ENCODE measurements at regions not wholly inside any gene's neighbourhood (a gene's known extent, or its start where the extent isn't known, plus 50 kb on each side); places are given as distances from the start of the nearest gene placed in this dataset.

DNA sequence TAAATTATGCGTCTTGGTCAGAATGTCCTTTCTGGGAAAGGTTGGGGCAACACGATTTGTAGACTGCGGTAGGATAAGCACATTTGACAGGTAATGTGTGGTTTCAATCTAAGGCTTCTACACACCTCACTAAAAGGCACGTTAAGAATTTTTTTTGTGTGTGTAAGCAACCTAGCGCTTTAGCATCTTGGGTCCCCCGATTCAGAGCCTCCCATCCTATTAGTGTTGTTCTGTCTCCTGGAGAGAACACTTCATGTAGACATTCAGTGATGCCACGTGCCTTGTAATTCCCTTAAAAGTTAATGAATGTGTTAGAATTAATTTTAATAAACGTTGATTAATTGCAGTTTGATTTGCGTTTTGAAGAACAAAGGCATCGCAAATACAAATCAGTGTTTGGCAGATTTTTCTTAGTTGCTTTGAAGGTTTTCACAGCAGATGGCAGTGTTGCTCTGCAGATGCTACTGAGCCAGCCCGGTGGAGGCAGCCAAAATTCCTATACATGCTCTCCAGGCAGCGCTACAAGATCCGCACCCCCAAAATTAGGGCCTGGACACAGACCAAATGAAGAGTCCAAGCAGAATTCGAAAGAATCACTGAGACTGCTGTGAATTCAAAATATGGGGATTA is 63.5 kb downstream of the OTOL1 start:
- TF ChIP-seq, protein P1, sequence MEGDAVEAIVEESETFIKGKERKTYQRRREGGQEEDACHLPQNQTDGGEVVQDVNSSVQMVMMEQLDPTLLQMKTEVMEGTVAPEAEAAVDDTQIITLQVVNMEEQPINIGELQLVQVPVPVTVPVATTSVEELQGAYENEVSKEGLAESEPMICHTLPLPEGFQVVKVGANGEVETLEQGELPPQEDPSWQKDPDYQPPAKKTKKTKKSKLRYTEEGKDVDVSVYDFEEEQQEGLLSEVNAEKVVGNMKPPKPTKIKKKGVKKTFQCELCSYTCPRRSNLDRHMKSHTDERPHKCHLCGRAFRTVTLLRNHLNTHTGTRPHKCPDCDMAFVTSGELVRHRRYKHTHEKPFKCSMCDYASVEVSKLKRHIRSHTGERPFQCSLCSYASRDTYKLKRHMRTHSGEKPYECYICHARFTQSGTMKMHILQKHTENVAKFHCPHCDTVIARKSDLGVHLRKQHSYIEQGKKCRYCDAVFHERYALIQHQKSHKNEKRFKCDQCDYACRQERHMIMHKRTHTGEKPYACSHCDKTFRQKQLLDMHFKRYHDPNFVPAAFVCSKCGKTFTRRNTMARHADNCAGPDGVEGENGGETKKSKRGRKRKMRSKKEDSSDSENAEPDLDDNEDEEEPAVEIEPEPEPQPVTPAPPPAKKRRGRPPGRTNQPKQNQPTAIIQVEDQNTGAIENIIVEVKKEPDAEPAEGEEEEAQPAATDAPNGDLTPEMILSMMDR (IDR thresholded peaks at IDR 0.05; ENCODE audit: insufficient read depth, low read length) = peak; percentile 46
- H3K4me3 ChIP-seq (ENCODE audit: low read depth, low read length) = no peak overlapping the region
- DNase-seq (ENCODE audit: low read depth) = peak; percentile 41

DNA sequence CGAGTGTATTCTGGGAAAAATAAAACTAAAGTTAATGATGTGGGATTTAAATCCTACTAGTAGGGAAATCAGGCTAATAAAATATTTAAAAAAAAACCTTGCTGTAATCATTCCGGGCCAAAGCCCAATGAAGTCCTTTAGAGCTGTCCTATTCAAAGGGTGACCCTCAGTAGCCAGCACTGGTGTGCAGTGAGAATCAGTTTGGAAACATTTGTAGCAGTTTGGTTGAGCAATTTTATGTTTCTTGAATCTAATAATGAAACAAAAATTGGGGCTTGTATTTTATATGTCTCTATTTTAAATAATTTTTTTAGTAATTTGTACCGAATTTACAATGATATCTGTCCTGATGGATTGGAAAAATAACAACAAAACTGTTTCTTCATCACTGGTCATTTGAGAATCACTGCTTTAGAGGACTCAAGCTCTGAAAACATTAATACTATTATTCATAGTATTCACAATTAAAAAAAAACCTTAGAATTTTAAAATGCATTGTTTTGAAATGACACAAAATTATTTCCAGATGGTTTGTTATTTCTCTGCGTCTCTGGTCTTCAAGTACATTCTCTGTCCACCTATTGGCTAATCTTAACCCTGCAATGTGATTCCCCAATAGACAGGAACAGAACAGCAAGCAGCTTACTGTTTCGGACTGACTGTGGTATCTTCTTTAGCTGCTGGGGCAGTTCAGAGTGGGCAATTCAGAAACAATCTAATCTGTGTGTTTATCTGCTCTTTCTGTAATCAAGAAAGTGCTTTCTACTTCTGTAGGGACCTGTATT is 71.2 kb downstream of the OTOL1 start:
- TF ChIP-seq, protein P1 (IDR thresholded peaks at IDR 0.05; ENCODE audit: insufficient read depth, low read length) = no peak
- peak; percentile 45 for DNase-seq (ENCODE audit: low read depth)
- no peak overlapping the region for H3K4me3 ChIP-seq (ENCODE audit: low read depth, low read length)

DNA sequence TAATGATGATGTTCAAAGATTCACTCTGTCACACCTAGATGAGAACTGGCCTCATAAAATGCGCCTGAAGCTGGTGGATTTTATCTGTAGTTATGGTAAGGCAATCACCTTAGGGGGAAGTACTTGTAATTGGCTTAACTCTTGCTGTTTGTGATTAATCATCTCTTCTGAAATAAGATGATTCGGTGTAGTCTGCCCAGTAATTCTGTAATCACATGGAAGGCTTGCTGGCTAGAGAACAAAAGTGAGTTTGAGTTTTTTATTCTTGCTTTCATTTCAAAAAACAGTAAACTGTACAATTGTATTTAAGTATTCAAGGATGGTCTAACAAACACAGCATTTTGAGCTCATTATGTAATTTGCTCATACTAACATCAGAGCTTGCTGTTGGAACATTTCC is 72.1 kb downstream of the OTOL1 start:
- TF ChIP-seq, protein P1 (IDR thresholded peaks at IDR 0.05; ENCODE audit: insufficient read depth, low read length) = no peak
- no peak for DNase-seq (ENCODE audit: low read depth)

DNA sequence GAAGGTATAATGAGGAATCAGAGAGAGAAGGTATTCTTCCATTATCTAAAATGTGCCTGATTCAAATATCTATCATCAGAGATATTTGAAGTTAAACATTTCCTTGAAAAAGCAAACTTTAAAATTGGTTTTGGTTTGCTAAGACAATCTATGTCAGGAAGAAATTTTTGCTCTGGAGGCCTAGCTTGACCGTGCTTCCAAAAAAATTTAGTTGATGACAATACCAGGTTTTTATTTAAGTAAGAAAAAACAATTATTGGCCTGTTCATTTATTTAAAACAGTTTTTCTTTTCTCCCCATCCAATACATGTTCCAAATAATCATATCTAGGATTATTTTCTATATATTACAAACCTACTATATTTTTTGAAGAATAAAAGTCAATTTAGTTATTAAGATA is 75.3 kb downstream of the OTOL1 start:
- no peak for DNase-seq (ENCODE audit: low read depth)
- TF ChIP-seq, protein P1 (IDR thresholded peaks at IDR 0.05; ENCODE audit: insufficient read depth, low read length) = no peak
- H3K4me3 ChIP-seq (ENCODE audit: low read depth, low read length) = no peak overlapping the region

More for the DNA sequence above, 72.1 kb downstream of the OTOL1 start:
- no peak overlapping the region for H3K4me3 ChIP-seq (ENCODE audit: low read depth, low read length)

DNA sequence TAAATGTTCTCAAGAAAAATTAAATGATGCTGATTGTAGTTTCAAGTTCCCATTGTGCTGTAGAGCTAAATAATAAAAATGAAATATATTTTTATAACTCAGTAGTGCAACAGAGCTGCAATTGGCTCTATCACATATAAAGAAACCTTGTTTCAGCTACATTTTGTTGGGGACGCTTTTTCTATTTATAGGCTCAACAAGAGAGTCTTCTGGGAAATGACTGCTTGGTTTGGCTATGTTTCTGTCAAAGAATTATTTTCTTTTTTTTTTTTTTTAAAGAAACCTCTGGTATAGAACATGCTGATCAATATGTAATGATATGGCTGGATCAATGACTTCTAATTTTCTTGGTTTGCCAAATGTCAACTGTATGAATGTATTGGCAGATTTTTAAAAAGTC is 76.5 kb downstream of the OTOL1 start:
- no peak overlapping the region for H3K4me3 ChIP-seq (ENCODE audit: low read depth, low read length)
- DNase-seq (ENCODE audit: low read depth) = no peak
- TF ChIP-seq, protein P1 (IDR thresholded peaks at IDR 0.05; ENCODE audit: insufficient read depth, low read length) = no peak

DNA sequence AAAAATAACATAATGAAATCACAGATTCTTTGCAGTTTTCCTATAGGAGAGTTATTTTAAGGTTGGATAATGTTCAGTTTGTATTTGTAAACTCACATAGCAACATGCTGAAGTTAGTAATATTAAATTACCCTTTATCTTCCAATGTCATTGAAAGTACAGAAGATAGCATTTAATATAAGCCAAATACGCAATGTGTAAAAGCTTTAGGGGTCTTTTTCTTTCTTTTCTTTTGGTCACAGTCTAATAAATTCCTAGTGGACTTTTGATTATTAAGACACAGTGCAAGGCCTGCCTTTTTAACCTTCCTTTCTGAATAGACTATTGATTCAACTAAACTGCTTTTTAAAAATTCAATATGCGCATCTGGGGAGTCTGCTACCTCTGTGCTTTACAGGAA is 79.3 kb downstream of the OTOL1 start:
- no peak overlapping the region for H3K4me3 ChIP-seq (ENCODE audit: low read depth, low read length)
- no peak for DNase-seq (ENCODE audit: low read depth)
- TF ChIP-seq, protein P1 (IDR thresholded peaks at IDR 0.05; ENCODE audit: insufficient read depth, low read length) = no peak

All from fibroblast of the aortic adventitia (primary cell).